ENCODE measurements at regions not wholly inside any gene's neighbourhood (a gene's known extent, or its start where the extent isn't known, plus 50 kb on each side); places are given as distances from the start of the nearest gene placed in this dataset.

- TF ChIP-seq CTCF (IDR thresholded peaks at IDR 0.05; ENCODE audit: insufficient read depth, low read depth, low read length, missing control alignments): no peak
Observed at GRCh38 chr13:73585236-73585635, 526.4 kb downstream of the KLF5 start.

DNA sequence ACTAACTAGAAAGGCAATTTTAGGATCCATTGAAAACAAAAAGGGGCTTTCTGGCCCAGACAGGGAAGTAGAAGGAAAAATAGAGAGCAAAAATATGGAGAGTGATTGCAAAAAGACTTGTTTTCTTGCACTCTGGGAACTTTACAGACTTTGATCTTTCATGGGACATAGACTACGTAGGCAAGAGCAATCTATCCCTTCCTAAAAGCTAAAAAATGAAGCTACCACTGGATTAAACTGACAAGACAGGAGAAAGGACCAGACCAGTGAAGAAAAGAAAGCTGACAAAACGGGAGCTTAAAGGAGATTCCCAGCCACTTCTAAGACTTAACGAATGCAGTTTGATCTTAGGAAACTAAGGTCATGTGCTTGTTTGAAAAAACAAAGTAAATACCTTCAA is 524.5 kb downstream of the KLF5 start:
- TF ChIP-seq CTCF (IDR thresholded peaks at IDR 0.05; ENCODE audit: insufficient read depth, low read depth, low read length, missing control alignments): no peak
- DNase-seq (ENCODE audit: low read depth): no peak
- H3K4me3 ChIP-seq (ENCODE audit: low read depth, low read length): no peak overlapping the region

More at GRCh38 chr13:73585236-73585635, 526.4 kb downstream of the KLF5 start:
- no peak for DNase-seq (ENCODE audit: low read depth)
- no peak overlapping the region for H3K4me3 ChIP-seq (ENCODE audit: low read depth, low read length)

GRCh38 chr13:73580513-73581267 is 521.9 kb downstream of the KLF5 start:
- TF ChIP-seq CTCF (IDR thresholded peaks at IDR 0.05; ENCODE audit: insufficient read depth, low read depth, low read length, missing control alignments): no peak
- DNase-seq (ENCODE audit: low read depth): no peak
- no peak overlapping the region for H3K4me3 ChIP-seq (ENCODE audit: low read depth, low read length)

GRCh38 chr13:73579574-73580274 is 520.9 kb downstream of the KLF5 start:
- no peak for TF ChIP-seq CTCF (IDR thresholded peaks at IDR 0.05; ENCODE audit: insufficient read depth, low read depth, low read length, missing control alignments)
- no peak for DNase-seq (ENCODE audit: low read depth)
- H3K4me3 ChIP-seq (ENCODE audit: low read depth, low read length): no peak overlapping the region

GRCh38 chr13:73578251-73578875 is 519.6 kb downstream of the KLF5 start:
- H3K4me3 ChIP-seq (ENCODE audit: low read depth, low read length): no peak overlapping the region
- no peak for DNase-seq (ENCODE audit: low read depth)
- no peak for TF ChIP-seq CTCF (IDR thresholded peaks at IDR 0.05; ENCODE audit: insufficient read depth, low read depth, low read length, missing control alignments)

DNA sequence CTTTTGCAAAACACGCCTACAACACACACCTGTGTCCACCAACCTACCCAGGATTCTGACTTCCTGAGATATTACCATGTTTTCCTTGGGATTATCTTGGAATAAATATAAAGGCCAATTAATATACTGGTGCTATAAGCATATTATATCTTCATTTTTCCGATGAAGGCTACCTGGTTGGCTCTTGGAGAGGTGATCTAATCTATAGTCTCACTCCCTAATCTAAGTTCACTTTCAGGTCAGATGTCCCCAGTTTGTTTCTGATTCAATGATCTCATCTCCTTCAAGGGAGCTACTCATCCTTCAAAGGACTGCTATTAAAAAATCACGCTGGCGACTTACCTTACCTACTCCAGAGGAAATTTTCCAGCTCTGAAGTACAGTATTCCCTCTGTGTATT is 517.5 kb downstream of the KLF5 start:
- no peak overlapping the region for H3K4me3 ChIP-seq (ENCODE audit: low read depth, low read length)
- no peak for TF ChIP-seq CTCF (IDR thresholded peaks at IDR 0.05; ENCODE audit: insufficient read depth, low read depth, low read length, missing control alignments)
- no peak for DNase-seq (ENCODE audit: low read depth)

All from GM12865 (cell line).